HG03558 (cell line): ENCODE measurements at regions not wholly inside any gene's neighbourhood (a gene's known extent, or its start where the extent isn't known, plus 50 kb on each side); places are given as distances from the start of the nearest gene placed in this dataset.

ENCODE experiments used
- ATAC-seq: cut with Tn5 transposase; IDR thresholded peaks from one replicate; pipeline ENCODE4 v1.9.1; 2021; ENCODE audit warnings: moderate number of reproducible peaks; ENCODE audit not compliant: unreplicated experiment; ENCODE audit errors: extremely low read depth

GRCh38 chr14:29028973-29029582, 262.5 kb downstream of the FOXG1 start:
- no peak for ATAC-seq

- ATAC-seq = no peak
Measured at GRCh38 chr14:29030121-29030520, 263.5 kb downstream of the FOXG1 start.

GRCh38 chr14:29030970-29031369, 264.4 kb downstream of the FOXG1 start:
- no peak for ATAC-seq

- ATAC-seq = no peak
Measured at GRCh38 chr14:29035134-29035533, 268.5 kb downstream of the FOXG1 start.

GRCh38 chr14:29037411-29037810, 270.8 kb downstream of the FOXG1 start:
- no peak for ATAC-seq

GRCh38 chr14:29039171-29039570, 272.6 kb downstream of the FOXG1 start:
- no peak for ATAC-seq

GRCh38 chr14:29042551-29042950, 276.0 kb downstream of the FOXG1 start:
- no peak for ATAC-seq

GRCh38 chr14:29043737-29044136, 277.1 kb downstream of the FOXG1 start:
- no peak for ATAC-seq

GRCh38 chr14:29045237-29045636, 278.6 kb downstream of the FOXG1 start:
- ATAC-seq = no peak

- ATAC-seq = no peak
Measured at GRCh38 chr14:29054119-29054518, 287.5 kb downstream of the FOXG1 start.

- no peak for ATAC-seq
Measured at GRCh38 chr14:29056041-29056566, 289.5 kb downstream of the FOXG1 start.

GRCh38 chr14:29061702-29062101, 295.1 kb downstream of the FOXG1 start:
- ATAC-seq = no peak

- ATAC-seq = no peak
Measured at GRCh38 chr14:29062466-29062865, 295.9 kb downstream of the FOXG1 start.

- ATAC-seq = no peak
Measured at GRCh38 chr14:29062976-29063375, 296.4 kb downstream of the FOXG1 start.

GRCh38 chr14:29064305-29064900, 297.8 kb downstream of the FOXG1 start:
- ATAC-seq = no peak

- ATAC-seq = no peak
Measured at GRCh38 chr14:29069228-29069627, 302.6 kb downstream of the FOXG1 start.

- ATAC-seq = no peak
Measured at GRCh38 chr14:29075761-29076160, 309.2 kb downstream of the FOXG1 start.

- ATAC-seq = no peak
Measured at GRCh38 chr14:29077916-29078315, 311.3 kb downstream of the FOXG1 start.

- ATAC-seq = no peak
Measured at GRCh38 chr14:29078810-29079522, 312.4 kb downstream of the FOXG1 start.

GRCh38 chr14:29085546-29085945, 319.0 kb downstream of the FOXG1 start:
- no peak for ATAC-seq

- ATAC-seq = no peak
Measured at GRCh38 chr14:29089849-29090248, 323.3 kb downstream of the FOXG1 start.
